ENCODE measurements at regions not wholly inside any gene's neighbourhood (a gene's known extent, or its start where the extent isn't known, plus 50 kb on each side); places are given as distances from the start of the nearest gene placed in this dataset.
"Not testable (repeated sequence)": the region's sequence is repeated elsewhere in the genome, so short reads cannot be mapped to it uniquely, and the experiment has no call there.

GRCh38 chr3:38964646-38965045 is 87.1 kb downstream of the SCN11A start:
- no peak for DNase-seq

GRCh38 chr3:38964204-38964603 is 87.5 kb downstream of the SCN11A start:
- no peak for DNase-seq

- DNase-seq = peak; percentile 68 to 75 (median 72)
Observed at GRCh38 chr3:38960953-38961622, 90.7 kb downstream of the SCN11A start.

- no peak for DNase-seq
Observed at GRCh38 chr3:38960042-38960622, 91.6 kb downstream of the SCN11A start.

GRCh38 chr3:38958026-38958720 is 93.6 kb downstream of the SCN11A start:
- DNase-seq = no peak

- DNase-seq = no peak
Observed at GRCh38 chr3:38957296-38957695, 94.4 kb downstream of the SCN11A start.

- DNase-seq = peak in 1 of 4 experiments; percentile 2
Observed at GRCh38 chr3:38952721-38953120, 99.0 kb downstream of the SCN11A start.

GRCh38 chr3:38951167-38951566 is 100.6 kb downstream of the SCN11A start:
- not testable (repeated sequence) for DNase-seq

- DNase-seq = peak; percentile 49 to 69 (median 57)
Observed at GRCh38 chr3:38950581-38950980, 101.2 kb downstream of the SCN11A start.

- DNase-seq = peak in 3 of 4 experiments; percentile 41 to 60 (median 43)
Observed at GRCh38 chr3:38949994-38950393, 101.8 kb downstream of the SCN11A start.

GRCh38 chr3:38940394-38940793 is 111.3 kb downstream of the SCN11A start:
- no peak for DNase-seq

- DNase-seq = no peak
Observed at GRCh38 chr3:38925351-38925750, 109.3 kb upstream of the SCN10A start.

GRCh38 chr3:38916706-38917105 is 100.7 kb upstream of the SCN10A start:
- no peak for DNase-seq

GRCh38 chr3:38907426-38907825 is 91.4 kb upstream of the SCN10A start:
- DNase-seq = peak in 1 of 4 experiments; percentile 5

- no peak for DNase-seq
Observed at GRCh38 chr3:38890426-38890825, 74.4 kb upstream of the SCN10A start.

- no peak for DNase-seq
Observed at GRCh38 chr3:38878646-38879045, 62.6 kb upstream of the SCN10A start.

Data from suppressor macrophage (primary cell).